Activated CD4-positive, alpha-beta memory T cell treated with anti-CD3 and anti-CD28 coated beads, Interleukin-2, amount 10 ng/mL, durations not matched to agents 7 days and 5 days (primary cell): ENCODE measurements at regions not wholly inside any gene's neighbourhood (a gene's known extent, or its start where the extent isn't known, plus 50 kb on each side); places are given as distances from the start of the nearest gene placed in this dataset.
"Not testable (repeated sequence)": the region's sequence is repeated elsewhere in the genome, so short reads cannot be mapped to it uniquely, and the experiment has no call there.

Experiments used
- CTCF ChIA-PET: fragments of 350-600 bp; sonication (Branson Sonifier 250); formaldehyde crosslinking; loops from one replicate; lab custom pipeline; 2021; ENCODE audit warnings: antibody characterized with exemption, inconsistent platforms; lab: Charles Lee
- POLR2A ChIA-PET: fragments of 350-600 bp; sonication (Branson Sonifier 250); formaldehyde crosslinking; loops from one replicate; lab custom pipeline; 2021; ENCODE audit warnings: antibody characterized with exemption; lab: Charles Lee
- DNase-seq: peaks from one replicate; pipeline ENCODE4 v3.0.0-alpha.2; 2020
- H3K27ac Mint-ChIP-seq: one replicate; pipeline ENCODE4 v1.8.0; 2021; ENCODE audit warnings: mild to moderate bottlenecking, mixed read lengths
- H3K27me3 Mint-ChIP-seq: one replicate; pipeline ENCODE4 v1.8.0; 2021; ENCODE audit warnings: mixed read lengths
- H3K36me3 Mint-ChIP-seq: one replicate; pipeline ENCODE4 v1.8.0; 2021; ENCODE audit warnings: low read depth, mixed read lengths
- H3K4me1 Mint-ChIP-seq: one replicate; pipeline ENCODE4 v1.8.0; 2021; ENCODE audit warnings: mixed read lengths
- H3K4me3 Mint-ChIP-seq: one replicate; pipeline ENCODE4 v1.8.0; 2021; ENCODE audit warnings: mild to moderate bottlenecking, mixed read lengths
- H3K9me3 Mint-ChIP-seq: one replicate; pipeline ENCODE4 v1.8.0; 2021; ENCODE audit warnings: mixed read lengths

- H3K27ac Mint-ChIP-seq, DNase-seq, H3K9me3 Mint-ChIP-seq, H3K36me3 Mint-ChIP-seq, POLR2A ChIA-PET: not testable (repeated sequence)
- H3K4me3 Mint-ChIP-seq, result peak overlapping the region; percentile 11
- peaks cover 63% of the 10 kb centered on the region for H3K27me3 Mint-ChIP-seq
- CTCF ChIA-PET, result interaction anchor here (1.0 to 1.3 kb wide), 2 partner anchors 188 to 333 kb away, joined by 3 to 8 read pairs; no protein-coding TSS in a partner anchor
- H3K4me1 Mint-ChIP-seq, result peaks cover 25% of the 10 kb centered on the region
Observed at GRCh38 chr6:28682956-28683685, 157.4 kb downstream of the GPX5 start.

GRCh38 chr6:28683945-28684538 lies 158.4 kb downstream of the GPX5 start:
- ChIA-PET POLR2A (interaction anchor here (1.5 kb wide), 1 partner anchor 9 kb away, joined by 3 read pairs; no protein-coding TSS in a partner anchor), CTCF (interaction anchor here (1.0 to 1.3 kb wide), 2 partner anchors 189 to 332 kb away, joined by 3 to 8 read pairs; no protein-coding TSS in a partner anchor)
- peaks cover 63% of the 10 kb centered on the region for H3K27me3 Mint-ChIP-seq
- H3K27ac Mint-ChIP-seq, result no peak overlapping the region
- peak; percentile 18 for DNase-seq
- H3K9me3 Mint-ChIP-seq, result no peaks in the 10 kb centered on the region
- peaks cover 25% of the 10 kb centered on the region for H3K4me1 Mint-ChIP-seq
- H3K36me3 Mint-ChIP-seq, result no peaks in the 10 kb centered on the region
- H3K4me3 Mint-ChIP-seq, result no peak overlapping the region

GRCh38 chr6:28685960-28686359 lies 160.3 kb downstream of the GPX5 start:
- H3K27me3 Mint-ChIP-seq, result peaks cover 63% of the 10 kb centered on the region
- POLR2A ChIA-PET, result interaction anchor here (1.5 kb wide), 1 partner anchor 11 kb away, joined by 3 read pairs; no protein-coding TSS in a partner anchor
- CTCF ChIA-PET, result interaction anchor here (0.9 to 1.0 kb wide), 2 partner anchors 18 to 324 kb away, joined by 3 read pairs; no protein-coding TSS in a partner anchor
- not testable (repeated sequence) for H3K27ac Mint-ChIP-seq, H3K9me3 Mint-ChIP-seq, H3K4me3 Mint-ChIP-seq, DNase-seq, H3K36me3 Mint-ChIP-seq
- peaks cover 25% of the 10 kb centered on the region for H3K4me1 Mint-ChIP-seq

- H3K9me3 Mint-ChIP-seq, H3K4me3 Mint-ChIP-seq, H3K36me3 Mint-ChIP-seq, H3K27ac Mint-ChIP-seq, POLR2A ChIA-PET: not testable (repeated sequence)
- DNase-seq, result peak; percentile 30
- H3K27me3 Mint-ChIP-seq, result peaks cover 66% of the 10 kb centered on the region
- peaks cover 25% of the 10 kb centered on the region for H3K4me1 Mint-ChIP-seq
- CTCF ChIA-PET, result interaction anchor here (0.6 to 1.4 kb wide), 2 partner anchors 9 to 330 kb away, joined by 3 to 5 read pairs; no protein-coding TSS in a partner anchor
Observed at GRCh38 chr6:28686446-28687027, 160.9 kb downstream of the GPX5 start.

- H3K4me1 Mint-ChIP-seq, result peaks cover 17% of the 10 kb centered on the region
- H3K9me3 Mint-ChIP-seq, H3K36me3 Mint-ChIP-seq, H3K4me3 Mint-ChIP-seq, POLR2A ChIA-PET, DNase-seq, H3K27ac Mint-ChIP-seq: not testable (repeated sequence)
- CTCF ChIA-PET, result interaction anchor here (0.6 to 1.4 kb wide), 2 partner anchors 8 to 329 kb away, joined by 3 to 5 read pairs; no protein-coding TSS in a partner anchor
- H3K27me3 Mint-ChIP-seq, result peaks cover 64% of the 10 kb centered on the region
Observed at GRCh38 chr6:28687309-28687981, 161.8 kb downstream of the GPX5 start.

GRCh38 chr6:28691991-28692390 lies 166.3 kb downstream of the GPX5 start:
- DNase-seq, CTCF ChIA-PET, H3K27ac Mint-ChIP-seq, H3K36me3 Mint-ChIP-seq, H3K4me3 Mint-ChIP-seq, H3K4me1 Mint-ChIP-seq, POLR2A ChIA-PET, H3K9me3 Mint-ChIP-seq: not testable (repeated sequence)
- peaks cover 77% of the 10 kb centered on the region for H3K27me3 Mint-ChIP-seq

- POLR2A ChIA-PET, result no interaction called here
- H3K27ac Mint-ChIP-seq, result no peak overlapping the region
- CTCF ChIA-PET, result interaction anchor here (1.2 to 2.2 kb wide), 3 partner anchors 53 to 323 kb away, joined by 3 to 5 read pairs (median 3); no protein-coding TSS in a partner anchor
Observed at GRCh38 chr6:28693033-28693750, 167.5 kb downstream of the GPX5 start.

GRCh38 chr6:28693751-28694443 lies 168.2 kb downstream of the GPX5 start:
- DNase-seq, result no peak
- no peaks in the 10 kb centered on the region for H3K36me3 Mint-ChIP-seq
- no peaks in the 10 kb centered on the region for H3K4me1 Mint-ChIP-seq
- H3K27ac Mint-ChIP-seq, result no peak overlapping the region
- H3K9me3 Mint-ChIP-seq, result no peaks in the 10 kb centered on the region
- no peak overlapping the region for H3K4me3 Mint-ChIP-seq
- peaks cover 78% of the 10 kb centered on the region for H3K27me3 Mint-ChIP-seq
- ChIA-PET CTCF (interaction anchor here (0.5 to 2.2 kb wide), 4 partner anchors 15 to 322 kb away, joined by 3 to 7 read pairs (median 4); no protein-coding TSS in a partner anchor), POLR2A (no interaction called here)

More at GRCh38 chr6:28693033-28693750, 167.5 kb downstream of the GPX5 start:
- peaks cover 77% of the 10 kb centered on the region for H3K27me3 Mint-ChIP-seq
- DNase-seq, result no peak
- H3K4me1 Mint-ChIP-seq, result no peaks in the 10 kb centered on the region
- H3K36me3 Mint-ChIP-seq, result no peaks in the 10 kb centered on the region
- H3K9me3 Mint-ChIP-seq, result no peaks in the 10 kb centered on the region
- no peak overlapping the region for H3K4me3 Mint-ChIP-seq

- no peaks in the 10 kb centered on the region for H3K9me3 Mint-ChIP-seq
- H3K27ac Mint-ChIP-seq, result no peak overlapping the region
- H3K4me1 Mint-ChIP-seq, result no peaks in the 10 kb centered on the region
- DNase-seq, result no peak
- peaks cover 77% of the 10 kb centered on the region for H3K27me3 Mint-ChIP-seq
- no peak overlapping the region for H3K4me3 Mint-ChIP-seq
- H3K36me3 Mint-ChIP-seq, result no peaks in the 10 kb centered on the region
- ChIA-PET CTCF (interaction anchor here (0.7 kb wide), 1 partner anchor 9 kb away, joined by 3 read pairs; no protein-coding TSS in a partner anchor), POLR2A (no interaction called here)
Observed at GRCh38 chr6:28695715-28696114, 170.0 kb downstream of the GPX5 start.

- Mint-ChIP-seq H3K9me3 (no peaks in the 10 kb centered on the region), H3K4me1 (no peaks in the 10 kb centered on the region), H3K4me3 (no peak overlapping the region), H3K36me3 (no peaks in the 10 kb centered on the region), H3K27me3 (peaks cover 76% of the 10 kb centered on the region), H3K27ac (no peak overlapping the region)
- CTCF ChIA-PET, result no interaction called here
- POLR2A ChIA-PET, result no interaction called here
- no peak for DNase-seq
Observed at GRCh38 chr6:28696167-28696566, 170.5 kb downstream of the GPX5 start.

GRCh38 chr6:28696682-28697081 lies 171.0 kb downstream of the GPX5 start:
- POLR2A ChIA-PET, result no interaction called here

More at GRCh38 chr6:28696682-28697081, 171.0 kb downstream of the GPX5 start:
- peaks cover 74% of the 10 kb centered on the region for H3K27me3 Mint-ChIP-seq
- no peak overlapping the region for H3K4me3 Mint-ChIP-seq
- H3K36me3 Mint-ChIP-seq, result no peaks in the 10 kb centered on the region
- H3K27ac Mint-ChIP-seq, result no peak overlapping the region
- no peak for DNase-seq
- no peaks in the 10 kb centered on the region for H3K9me3 Mint-ChIP-seq
- H3K4me1 Mint-ChIP-seq, result no peaks in the 10 kb centered on the region
- CTCF ChIA-PET, result no interaction called here
